ENCODE measurements at regions not wholly inside any gene's neighbourhood (a gene's known extent, or its start where the extent isn't known, plus 50 kb on each side); places are given as distances from the start of the nearest gene placed in this dataset.
A peak's percentile ranks its signal among the peaks of the same experiment; 100 is the strongest.

- no peaks in the 10 kb centered on the region for H3K36me3 ChIP-seq (ENCODE audit: insufficient read depth, low read length)
- Mint-ChIP-seq H3K27ac (no peak overlapping the region), H3K9me3 (no peaks in the 10 kb centered on the region), H3K27me3 (peaks cover 0 to 4% of the 10 kb centered on the region in 2 donors), H3K4me3 (no peak overlapping the region), H3K4me1 (no peaks in the 10 kb centered on the region), H3K36me3 (no peaks in the 10 kb centered on the region)
- no peak overlapping the region for H3K4me3 ChIP-seq (ENCODE audit: low read length in 2 of 2)
- no peaks in the 10 kb centered on the region for H3K9me3 ChIP-seq (ENCODE audit: control insufficient read depth in 1 of 2, low read length in 2 of 2)
- DNase-seq = no peak
- no peaks in the 10 kb centered on the region for H3K27me3 ChIP-seq (ENCODE audit: insufficient read depth, low read length)
- intact Hi-C loops (cut with micrococcal nuclease) = no loop called here
- no peak overlapping the region for H3K27ac ChIP-seq (ENCODE audit: low read depth, low read length)
- H3K4me1 ChIP-seq (ENCODE audit: insufficient read depth, low read length) = no peaks in the 10 kb centered on the region
- ChIA-PET CTCF (ENCODE audit: partially characterized antibody) (no interaction called here), POLR2A (ENCODE audit: partially characterized antibody) (no interaction called here)
Measured at GRCh38 chr20:62539198-62540045, 63.6 kb upstream of the GATA5 start.

GRCh38 chr20:62540504-62540903, 64.7 kb upstream of the GATA5 start:
- Mint-ChIP-seq H3K36me3 (no peaks in the 10 kb centered on the region), H3K9me3 (no peaks in the 10 kb centered on the region), H3K4me1 (no peaks in the 10 kb centered on the region), H3K4me3 (no peak overlapping the region), H3K27me3 (peaks cover 0 to 3% of the 10 kb centered on the region in 2 donors), H3K27ac (no peak overlapping the region)
- Histone ChIP-seq H3K27ac (ENCODE audit: low read depth, low read length) (no peak overlapping the region), H3K4me3 (ENCODE audit: low read length in 2 of 2) (no peak overlapping the region), H3K9me3 (ENCODE audit: control insufficient read depth in 1 of 2, low read length in 2 of 2) (no peaks in the 10 kb centered on the region), H3K4me1 (ENCODE audit: insufficient read depth, low read length) (no peaks in the 10 kb centered on the region), H3K27me3 (ENCODE audit: insufficient read depth, low read length) (no peaks in the 10 kb centered on the region), H3K36me3 (ENCODE audit: insufficient read depth, low read length) (no peaks in the 10 kb centered on the region)
- ChIA-PET CTCF (ENCODE audit: partially characterized antibody) (no interaction called here), POLR2A (ENCODE audit: partially characterized antibody) (no interaction called here)
- DNase-seq = no peak
- intact Hi-C loops (cut with micrococcal nuclease) = no loop called here

GRCh38 chr20:62542862-62543261, 67.1 kb upstream of the GATA5 start:
- Histone ChIP-seq H3K27ac (ENCODE audit: low read depth, low read length) (no peak overlapping the region), H3K9me3 (ENCODE audit: control insufficient read depth in 1 of 2, low read length in 2 of 2) (no peaks in the 10 kb centered on the region), H3K27me3 (ENCODE audit: insufficient read depth, low read length) (no peaks in the 10 kb centered on the region), H3K4me1 (ENCODE audit: insufficient read depth, low read length) (no peaks in the 10 kb centered on the region), H3K36me3 (ENCODE audit: insufficient read depth, low read length) (no peaks in the 10 kb centered on the region), H3K4me3 (ENCODE audit: low read length in 2 of 2) (no peak overlapping the region)
- H3K27ac Mint-ChIP-seq = no peak overlapping the region
- ChIA-PET CTCF (ENCODE audit: partially characterized antibody) (no interaction called here), POLR2A (ENCODE audit: partially characterized antibody) (no interaction called here)
- no peaks in the 10 kb centered on the region for H3K36me3 Mint-ChIP-seq
- peaks cover 0 to 3% of the 10 kb centered on the region in 2 donors for H3K27me3 Mint-ChIP-seq
- no peaks in the 10 kb centered on the region for H3K9me3 Mint-ChIP-seq
- H3K4me3 Mint-ChIP-seq = no peak overlapping the region
- intact Hi-C loops (cut with micrococcal nuclease) = no loop called here
- no peaks in the 10 kb centered on the region for H3K4me1 Mint-ChIP-seq
- no peak for DNase-seq

- H3K27ac Mint-ChIP-seq = peak overlapping the region in 1 of 7 donors; percentile 25
- Histone ChIP-seq H3K4me1 (ENCODE audit: insufficient read depth, low read length) (no peaks in the 10 kb centered on the region), H3K9me3 (ENCODE audit: control insufficient read depth in 1 of 2, low read length in 2 of 2) (no peaks in the 10 kb centered on the region), H3K27ac (ENCODE audit: low read depth, low read length) (no peak overlapping the region), H3K27me3 (ENCODE audit: insufficient read depth, low read length) (no peaks in the 10 kb centered on the region), H3K36me3 (ENCODE audit: insufficient read depth, low read length) (no peaks in the 10 kb centered on the region), H3K4me3 (ENCODE audit: low read length in 2 of 2) (no peak overlapping the region)
- H3K27me3 Mint-ChIP-seq = peaks cover 3 to 7% of the 10 kb centered on the region in 2 donors
- H3K36me3 Mint-ChIP-seq = no peaks in the 10 kb centered on the region
- POLR2A ChIA-PET (ENCODE audit: partially characterized antibody) = no interaction called here
- DNase-seq = no peak
- H3K4me1 Mint-ChIP-seq = no peaks in the 10 kb centered on the region
- H3K4me3 Mint-ChIP-seq = no peak overlapping the region
- CTCF ChIA-PET (ENCODE audit: partially characterized antibody) = no interaction called here
- H3K9me3 Mint-ChIP-seq = no peaks in the 10 kb centered on the region
- intact Hi-C loops (cut with micrococcal nuclease) = no loop called here
Measured at GRCh38 chr20:62543470-62544302, 67.9 kb upstream of the GATA5 start.

GRCh38 chr20:62544505-62545055, 68.8 kb upstream of the GATA5 start:
- H3K4me1 Mint-ChIP-seq = no peaks in the 10 kb centered on the region
- no peaks in the 10 kb centered on the region for H3K36me3 Mint-ChIP-seq
- Histone ChIP-seq H3K4me1 (ENCODE audit: insufficient read depth, low read length) (no peaks in the 10 kb centered on the region), H3K4me3 (ENCODE audit: low read length in 2 of 2) (no peak overlapping the region), H3K27ac (ENCODE audit: low read depth, low read length) (no peak overlapping the region), H3K9me3 (ENCODE audit: control insufficient read depth in 1 of 2, low read length in 2 of 2) (no peaks in the 10 kb centered on the region), H3K36me3 (ENCODE audit: insufficient read depth, low read length) (no peaks in the 10 kb centered on the region), H3K27me3 (ENCODE audit: insufficient read depth, low read length) (no peaks in the 10 kb centered on the region)
- H3K9me3 Mint-ChIP-seq = no peaks in the 10 kb centered on the region
- H3K4me3 Mint-ChIP-seq = no peak overlapping the region
- intact Hi-C loops (cut with micrococcal nuclease) = no loop called here
- no peak for DNase-seq
- peaks cover 6 to 9% of the 10 kb centered on the region in 2 donors for H3K27me3 Mint-ChIP-seq
- CTCF ChIA-PET (ENCODE audit: partially characterized antibody) = no interaction called here
- H3K27ac Mint-ChIP-seq = no peak overlapping the region
- POLR2A ChIA-PET (ENCODE audit: partially characterized antibody) = no interaction called here

GRCh38 chr20:62545271-62545670, 69.5 kb upstream of the GATA5 start:
- peaks cover 6 to 9% of the 10 kb centered on the region in 2 donors for H3K27me3 Mint-ChIP-seq
- POLR2A ChIA-PET (ENCODE audit: partially characterized antibody) = no interaction called here
- H3K9me3 ChIP-seq (ENCODE audit: control insufficient read depth in 1 of 2, low read length in 2 of 2) = no peaks in the 10 kb centered on the region
- H3K27me3 ChIP-seq (ENCODE audit: insufficient read depth, low read length) = no peaks in the 10 kb centered on the region
- H3K27ac Mint-ChIP-seq = no peak overlapping the region
- H3K4me3 Mint-ChIP-seq = no peak overlapping the region
- H3K4me3 ChIP-seq (ENCODE audit: low read length in 2 of 2) = no peak overlapping the region
- H3K9me3 Mint-ChIP-seq = no peaks in the 10 kb centered on the region
- no peaks in the 10 kb centered on the region for H3K4me1 ChIP-seq (ENCODE audit: insufficient read depth, low read length)
- intact Hi-C loops (cut with micrococcal nuclease) = no loop called here
- H3K27ac ChIP-seq (ENCODE audit: low read depth, low read length) = no peak overlapping the region
- H3K4me1 Mint-ChIP-seq = no peaks in the 10 kb centered on the region
- H3K36me3 ChIP-seq (ENCODE audit: insufficient read depth, low read length) = no peaks in the 10 kb centered on the region
- CTCF ChIA-PET (ENCODE audit: partially characterized antibody) = no interaction called here
- H3K36me3 Mint-ChIP-seq = no peaks in the 10 kb centered on the region
- DNase-seq = no peak

- intact Hi-C loops (cut with micrococcal nuclease) = no loop called here
- no peaks in the 10 kb centered on the region for H3K36me3 Mint-ChIP-seq
- H3K4me3 Mint-ChIP-seq = no peak overlapping the region
- no peaks in the 10 kb centered on the region for H3K36me3 ChIP-seq (ENCODE audit: insufficient read depth, low read length)
- no peaks in the 10 kb centered on the region for H3K27me3 ChIP-seq (ENCODE audit: insufficient read depth, low read length)
- no peak overlapping the region for H3K4me3 ChIP-seq (ENCODE audit: low read length in 2 of 2)
- H3K4me1 ChIP-seq (ENCODE audit: insufficient read depth, low read length) = no peaks in the 10 kb centered on the region
- H3K9me3 Mint-ChIP-seq = peaks cover 0 to 3% (median 0%) of the 10 kb centered on the region in 8 donors
- H3K4me1 Mint-ChIP-seq = peaks cover 0 to 6% (median 3%) of the 10 kb centered on the region in 4 donors
- ChIA-PET POLR2A (ENCODE audit: partially characterized antibody) (no interaction called here), CTCF (ENCODE audit: partially characterized antibody) (no interaction called here)
- no peaks in the 10 kb centered on the region for H3K9me3 ChIP-seq (ENCODE audit: control insufficient read depth in 1 of 2, low read length in 2 of 2)
- DNase-seq = no peak
- no peak overlapping the region for H3K27ac Mint-ChIP-seq
- H3K27me3 Mint-ChIP-seq = peaks cover 9 to 10% of the 10 kb centered on the region in 2 donors
- no peak overlapping the region for H3K27ac ChIP-seq (ENCODE audit: low read depth, low read length)
Measured at GRCh38 chr20:62545901-62546525, 70.2 kb upstream of the GATA5 start.
